ENCODE measurements at regions not wholly inside any gene's neighbourhood (a gene's known extent, or its start where the extent isn't known, plus 50 kb on each side); places are given as distances from the start of the nearest gene placed in this dataset.
"Not testable (repeated sequence)": the region's sequence is repeated elsewhere in the genome, so short reads cannot be mapped to it uniquely, and the experiment has no call there.

- DNase-seq, result no peak
Measured at GRCh38 chr5:106417163-106417562, 1253.6 kb downstream of the EFNA5 start.

- no peak for DNase-seq
Measured at GRCh38 chr5:106415541-106415940, 1255.2 kb downstream of the EFNA5 start.

- no peak for DNase-seq
Measured at GRCh38 chr5:106414342-106414741, 1256.4 kb downstream of the EFNA5 start.

- DNase-seq, result no peak
Measured at GRCh38 chr5:106412606-106413005, 1258.1 kb downstream of the EFNA5 start.

- DNase-seq, result no peak
Measured at GRCh38 chr5:106408570-106408969, 1262.2 kb downstream of the EFNA5 start.

- no peak for DNase-seq
Measured at GRCh38 chr5:106408141-106408540, 1262.6 kb downstream of the EFNA5 start.

GRCh38 chr5:106401561-106401960 lies 1269.2 kb downstream of the EFNA5 start:
- no peak for DNase-seq

GRCh38 chr5:106399391-106399790 lies 1271.3 kb downstream of the EFNA5 start:
- DNase-seq, result no peak

- no peak for DNase-seq
Measured at GRCh38 chr5:106397700-106398099, 1273.0 kb downstream of the EFNA5 start.

GRCh38 chr5:106393276-106393675 lies 1277.5 kb downstream of the EFNA5 start:
- DNase-seq, result no peak

- no peak for DNase-seq
Measured at GRCh38 chr5:106392766-106393165, 1278.0 kb downstream of the EFNA5 start.

GRCh38 chr5:106387767-106388166 lies 1283.0 kb downstream of the EFNA5 start:
- DNase-seq, result not testable (repeated sequence)

- no peak for DNase-seq
Measured at GRCh38 chr5:106386287-106386686, 1284.5 kb downstream of the EFNA5 start.

- no peak for DNase-seq
Measured at GRCh38 chr5:106380736-106381135, 1290.0 kb downstream of the EFNA5 start.

GRCh38 chr5:106376522-106376921 lies 1294.2 kb downstream of the EFNA5 start:
- DNase-seq, result no peak

- no peak for DNase-seq
Measured at GRCh38 chr5:106374956-106375355, 1295.8 kb downstream of the EFNA5 start.

GRCh38 chr5:106368021-106368420 lies 1302.7 kb downstream of the EFNA5 start:
- DNase-seq, result no peak

- DNase-seq, result no peak
Measured at GRCh38 chr5:106367281-106367680, 1303.5 kb downstream of the EFNA5 start.

GRCh38 chr5:106363578-106363977 lies 1307.2 kb downstream of the EFNA5 start:
- no peak for DNase-seq

GRCh38 chr5:106361905-106362304 lies 1308.8 kb downstream of the EFNA5 start:
- DNase-seq, result no peak

GRCh38 chr5:106331415-106331814 lies 1339.3 kb downstream of the EFNA5 start:
- DNase-seq, result no peak

GRCh38 chr5:106324356-106324755 lies 1346.4 kb downstream of the EFNA5 start:
- no peak for DNase-seq

- no peak for DNase-seq
Measured at GRCh38 chr5:106321242-106321641, 1349.5 kb downstream of the EFNA5 start.

GRCh38 chr5:106314221-106314824 lies 1356.4 kb downstream of the EFNA5 start:
- DNase-seq, result no peak

GRCh38 chr5:106312360-106312759 lies 1358.4 kb downstream of the EFNA5 start:
- DNase-seq, result no peak

All from right kidney (tissue), 1 donor.